ENCODE measurements at regions not wholly inside any gene's neighbourhood (a gene's known extent, or its start where the extent isn't known, plus 50 kb on each side); places are given as distances from the start of the nearest gene placed in this dataset.

- no peaks in the 10 kb centered on the region for H3K9me3 Mint-ChIP-seq (ENCODE audit: low read depth)
- no peak overlapping the region for H3K4me3 Mint-ChIP-seq (ENCODE audit: unreplicated experiment)
- no peak overlapping the region for H3K27ac Mint-ChIP-seq (ENCODE audit: unreplicated experiment)
- no peak for DNase-seq (ENCODE audit: low spot score)
- H3K27me3 Mint-ChIP-seq (ENCODE audit: low read depth), result peaks cover 33% of the 10 kb centered on the region
- TF ChIP-seq CTCF (IDR thresholded peaks at IDR 0.05), result no peak
- H3K4me1 Mint-ChIP-seq (ENCODE audit: low read depth), result no peaks in the 10 kb centered on the region
- H3K36me3 Mint-ChIP-seq (ENCODE audit: low read depth), result no peaks in the 10 kb centered on the region
Observed at GRCh38 chr7:70884440-70884764, 247.5 kb upstream of the GALNT17 start.

- Mint-ChIP-seq H3K27ac (ENCODE audit: unreplicated experiment) (no peak overlapping the region), H3K27me3 (ENCODE audit: low read depth) (peaks cover 30% of the 10 kb centered on the region), H3K4me3 (ENCODE audit: unreplicated experiment) (no peak overlapping the region), H3K36me3 (ENCODE audit: low read depth) (no peaks in the 10 kb centered on the region), H3K4me1 (ENCODE audit: low read depth) (no peaks in the 10 kb centered on the region), H3K9me3 (ENCODE audit: low read depth) (no peaks in the 10 kb centered on the region)
- no peak for DNase-seq (ENCODE audit: low spot score)
- TF ChIP-seq CTCF (IDR thresholded peaks at IDR 0.05), result no peak
Observed at GRCh38 chr7:70884809-70885208, 247.1 kb upstream of the GALNT17 start.

- Mint-ChIP-seq H3K4me1 (ENCODE audit: low read depth) (no peaks in the 10 kb centered on the region), H3K9me3 (ENCODE audit: low read depth) (peaks cover 2% of the 10 kb centered on the region), H3K4me3 (ENCODE audit: unreplicated experiment) (no peak overlapping the region), H3K27ac (ENCODE audit: unreplicated experiment) (no peak overlapping the region), H3K27me3 (ENCODE audit: low read depth) (peaks cover 31% of the 10 kb centered on the region), H3K36me3 (ENCODE audit: low read depth) (no peaks in the 10 kb centered on the region)
- DNase-seq (ENCODE audit: low spot score), result no peak
- no peak for TF ChIP-seq CTCF (IDR thresholded peaks at IDR 0.05)
Observed at GRCh38 chr7:70886547-70886946, 245.4 kb upstream of the GALNT17 start.

- Mint-ChIP-seq H3K4me3 (ENCODE audit: unreplicated experiment) (no peak overlapping the region), H3K36me3 (ENCODE audit: low read depth) (no peaks in the 10 kb centered on the region), H3K9me3 (ENCODE audit: low read depth) (peaks cover 2% of the 10 kb centered on the region), H3K27ac (ENCODE audit: unreplicated experiment) (no peak overlapping the region), H3K4me1 (ENCODE audit: low read depth) (no peaks in the 10 kb centered on the region), H3K27me3 (ENCODE audit: low read depth) (peaks cover 31% of the 10 kb centered on the region)
- no peak for DNase-seq (ENCODE audit: low spot score)
- no peak for TF ChIP-seq CTCF (IDR thresholded peaks at IDR 0.05)
Observed at GRCh38 chr7:70887186-70887585, 244.8 kb upstream of the GALNT17 start.

- Mint-ChIP-seq H3K36me3 (ENCODE audit: low read depth) (no peaks in the 10 kb centered on the region), H3K27ac (ENCODE audit: unreplicated experiment) (no peak overlapping the region), H3K9me3 (ENCODE audit: low read depth) (peaks cover 2% of the 10 kb centered on the region), H3K4me3 (ENCODE audit: unreplicated experiment) (no peak overlapping the region), H3K4me1 (ENCODE audit: low read depth) (no peaks in the 10 kb centered on the region), H3K27me3 (ENCODE audit: low read depth) (peaks cover 24% of the 10 kb centered on the region)
- TF ChIP-seq CTCF (IDR thresholded peaks at IDR 0.05), result no peak
- no peak for DNase-seq (ENCODE audit: low spot score)
Observed at GRCh38 chr7:70890147-70890969, 241.6 kb upstream of the GALNT17 start.
